Endodermal cell (in vitro differentiated cells): ENCODE measurements at regions not wholly inside any gene's neighbourhood (a gene's known extent, or its start where the extent isn't known, plus 50 kb on each side); places are given as distances from the start of the nearest gene placed in this dataset.

Experiments
- DNase-seq: peaks from one replicate; pipeline ENCODE4 v3.0.0-alpha.2; 2017
- H3K27ac ChIP-seq: 2 replicates; pipeline ENCODE4 v1.5.1; 2013; ENCODE audit warnings: mild to moderate bottlenecking, low read depth, low read length, moderate library complexity
- H3K27me3 ChIP-seq: 2 replicates; pipeline ENCODE4 v1.6.1; 2013; ENCODE audit warnings: mild to moderate bottlenecking, low read length, moderate library complexity; ENCODE audit not compliant: insufficient read depth, control insufficient read depth, poor library complexity, severe bottlenecking
- H3K36me3 ChIP-seq: 2 replicates; pipeline ENCODE4 v1.7.0; 2013; ENCODE audit warnings: mild to moderate bottlenecking, low read length, moderate library complexity; ENCODE audit not compliant: control insufficient read depth, insufficient read depth
- H3K4me1 ChIP-seq: one replicate; pipeline ENCODE4 v1.7.0; 2013; ENCODE audit warnings: low read length; ENCODE audit not compliant: control insufficient read depth, insufficient read depth
- H3K4me3 ChIP-seq: 2 replicates; pipeline ENCODE4 v1.5.1; 2013; ENCODE audit warnings: mild to moderate bottlenecking, low read length, moderate library complexity
- H3K9ac ChIP-seq: 2 replicates; pipeline ENCODE4 v1.6.1; 2013; ENCODE audit warnings: mild to moderate bottlenecking, low read length, moderate library complexity; ENCODE audit not compliant: poor library complexity, severe bottlenecking; ENCODE audit errors: extremely low read depth
- H3K9me3 ChIP-seq: 2 replicates; pipeline ENCODE4 v1.6.1; 2013; ENCODE audit warnings: mild to moderate bottlenecking, low read length, moderate library complexity; ENCODE audit not compliant: control insufficient read depth
- H3K27ac Mint-ChIP-seq: 2 replicates; pipeline ENCODE4 v1.8.0; 2020; ENCODE audit warnings: mixed read lengths
- H3K27me3 Mint-ChIP-seq: 2 replicates; pipeline ENCODE4 v1.8.0; 2021; ENCODE audit warnings: mild to moderate bottlenecking, mixed read lengths; ENCODE audit not compliant: insufficient read depth
- H3K36me3 Mint-ChIP-seq: 2 replicates; pipeline ENCODE4 v1.8.0; 2020; ENCODE audit warnings: low read depth, mixed read lengths
- H3K4me1 Mint-ChIP-seq: 2 replicates; pipeline ENCODE4 v1.8.0; 2020; ENCODE audit warnings: mixed read lengths
- H3K4me3 Mint-ChIP-seq: 2 replicates; pipeline ENCODE4 v1.8.0; 2020; ENCODE audit warnings: mild to moderate bottlenecking, moderate library complexity, mixed read lengths
- H3K9me3 Mint-ChIP-seq: 2 replicates; pipeline ENCODE4 v1.8.0; 2020; ENCODE audit warnings: mild to moderate bottlenecking, mixed read lengths
- CTCF ChIP-seq: fragments of 200-600 bp; sonication (generic); conservative IDR thresholded peaks from 2 replicates; pipeline ENCODE4 v1.5.0; 2021; ENCODE audit warnings: antibody characterized with exemption, mild to moderate bottlenecking
- WGBS, 2 experiments: methylation state at CpG; one replicate each; pipeline versions ENCODE4 v1.1.5 to v1.1.7; 2013; ENCODE audit warnings: missing lambda C conversion rate in 2 of 2, mixed read lengths in 1 of 2; ENCODE audit not compliant: insufficient coverage in 1 of 2, insufficient read length in 1 of 2; 5-methylcytosine and 5-hydroxymethylcytosine counted together

DNA sequence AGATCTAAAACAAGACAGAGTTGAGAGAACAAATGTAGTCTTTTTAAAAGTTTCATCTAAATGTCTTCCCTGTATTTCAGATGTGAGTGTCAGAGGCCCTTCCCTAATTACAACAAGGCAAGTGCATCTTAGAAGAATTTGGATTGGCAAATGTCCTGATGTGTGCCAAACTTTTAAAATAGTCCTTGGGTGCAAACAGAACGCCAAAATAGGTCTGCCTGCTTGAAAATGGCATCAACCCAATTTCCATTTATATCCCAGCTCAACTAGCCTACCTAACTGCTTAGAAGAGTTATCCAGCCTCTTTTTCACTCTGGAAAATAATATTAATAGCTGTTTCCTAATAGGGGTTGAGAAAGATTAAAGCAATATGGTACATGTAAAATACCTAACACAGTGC is 311.8 kb upstream of the ARRDC4 start:
- Histone ChIP-seq H3K27ac (no peak overlapping the region), H3K27me3 (peaks cover 21% of the 10 kb centered on the region), H3K4me1 (no peaks in the 10 kb centered on the region), H3K36me3 (no peaks in the 10 kb centered on the region), H3K4me3 (no peak overlapping the region), H3K9me3 (no peaks in the 10 kb centered on the region), H3K9ac (no peak overlapping the region)
- Mint-ChIP-seq H3K36me3 (no peaks in the 10 kb centered on the region), H3K9me3 (no peaks in the 10 kb centered on the region), H3K27me3 (peaks cover 23% of the 10 kb centered on the region), H3K4me3 (no peak overlapping the region), H3K4me1 (peaks cover 2% of the 10 kb centered on the region), H3K27ac (no peak overlapping the region)
- 92% methylated on average over 1 of the region's 1 CpG; no CpG with 5 or more reads in 1 of the 2 experiments for WGBS, 2 experiments
- no peak for TF ChIP-seq CTCF
- DNase-seq = no peak

DNA sequence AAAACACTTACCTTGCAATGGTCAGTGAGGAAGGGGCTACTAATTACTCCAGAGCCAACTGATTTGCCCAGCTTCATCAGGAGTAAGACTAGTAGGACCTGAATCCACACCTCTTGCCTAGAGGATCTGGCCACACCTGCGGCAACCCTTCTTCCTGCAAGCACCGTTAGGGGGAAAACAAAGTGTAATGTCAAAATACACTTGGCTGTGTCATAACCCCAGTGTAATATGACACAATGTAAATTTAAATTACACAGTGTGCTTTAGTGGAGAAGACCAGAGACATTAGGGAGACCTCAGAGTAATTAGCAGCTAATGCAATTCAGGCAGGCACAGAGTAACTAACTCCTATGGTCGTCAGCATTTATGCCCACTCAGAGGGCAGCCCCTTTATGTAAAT is 308.5 kb upstream of the ARRDC4 start:
- Histone ChIP-seq H3K4me1 (no peaks in the 10 kb centered on the region), H3K36me3 (no peaks in the 10 kb centered on the region), H3K9ac (no peak overlapping the region), H3K4me3 (no peak overlapping the region), H3K9me3 (no peaks in the 10 kb centered on the region), H3K27me3 (peaks cover 29% of the 10 kb centered on the region), H3K27ac (no peak overlapping the region)
- TF ChIP-seq CTCF = no peak
- DNase-seq = no peak
- H3K4me1 Mint-ChIP-seq = peaks cover 5% of the 10 kb centered on the region
- H3K27me3 Mint-ChIP-seq = peaks cover 35% of the 10 kb centered on the region
- WGBS, 2 experiments = 62 to 100% methylated on average over 1 to 3 of the region's 3 CpGs
- no peak overlapping the region for H3K27ac Mint-ChIP-seq
- H3K36me3 Mint-ChIP-seq = no peaks in the 10 kb centered on the region
- H3K4me3 Mint-ChIP-seq = peak overlapping the region; percentile 52
- no peaks in the 10 kb centered on the region for H3K9me3 Mint-ChIP-seq

DNA sequence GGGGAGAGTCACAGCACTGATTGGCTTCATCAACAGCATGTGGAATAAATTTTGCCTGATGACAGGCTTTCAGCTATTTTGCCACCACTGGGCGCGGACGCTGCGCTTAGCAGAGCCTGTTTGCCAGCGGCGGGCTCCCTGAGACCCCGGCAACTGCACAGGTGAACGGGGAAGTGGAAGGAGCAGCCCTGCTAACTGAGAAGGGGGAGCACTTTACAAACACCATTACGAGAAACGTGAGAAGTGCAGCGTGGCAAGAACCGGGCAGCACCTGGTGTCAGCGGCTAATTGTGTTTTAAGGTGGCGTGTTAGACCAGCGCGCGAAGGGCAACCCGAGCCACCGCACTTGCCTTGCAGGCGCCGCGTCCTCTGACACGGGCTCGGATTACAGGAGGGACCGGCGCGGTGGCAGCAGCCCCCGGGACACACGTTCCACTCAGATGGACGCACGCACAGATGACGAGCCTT is 307.8 kb upstream of the ARRDC4 start:
- WGBS, 2 experiments = 4 to 5% methylated on average over 12 to 32 of the region's 32 CpGs
- H3K27me3 Mint-ChIP-seq = peaks cover 35% of the 10 kb centered on the region
- H3K4me3 Mint-ChIP-seq = peak overlapping the region; percentile 52
- no peak overlapping the region for H3K9ac ChIP-seq
- peak overlapping the region; percentile 80 for H3K4me3 ChIP-seq
- H3K9me3 ChIP-seq = no peaks in the 10 kb centered on the region
- no peak overlapping the region for H3K27ac Mint-ChIP-seq
- no peaks in the 10 kb centered on the region for H3K36me3 Mint-ChIP-seq
- no peaks in the 10 kb centered on the region for H3K4me1 ChIP-seq
- H3K27me3 ChIP-seq = peaks cover 29% of the 10 kb centered on the region
- no peaks in the 10 kb centered on the region for H3K9me3 Mint-ChIP-seq
- no peak overlapping the region for H3K27ac ChIP-seq
- TF ChIP-seq CTCF = no peak
- H3K4me1 Mint-ChIP-seq = peaks cover 5% of the 10 kb centered on the region
- no peaks in the 10 kb centered on the region for H3K36me3 ChIP-seq
- peak; percentile 79 for DNase-seq
